HEK293 (cell line): ENCODE measurements at regions not wholly inside any gene's neighbourhood (a gene's known extent, or its start where the extent isn't known, plus 50 kb on each side); places are given as distances from the start of the nearest gene placed in this dataset.

ENCODE experiments used
- CTCF ChIA-PET: fragments of 350-600 bp; formaldehyde crosslinking; extraction: SDS; loops from one replicate; lab custom pipeline; 2021; ENCODE audit warnings: antibody characterized with exemption; lab: Yijun Ruan, JAX
- POLR2A ChIA-PET: fragments of 300-600 bp; formaldehyde crosslinking; extraction: SDS; loops from one replicate; lab custom pipeline; 2020; ENCODE audit warnings: antibody characterized with exemption, inconsistent platforms; lab: Yijun Ruan, JAX
- H3K27ac ChIP-seq: fragments of 200-500 bp; sonication (Bioruptor generic); 2 replicates; pipeline ENCODE4 v1.5.1; 2014; ENCODE audit warnings: low read depth, low read length, control low read depth, inconsistent platforms; ENCODE audit errors: extremely low read depth
- H3K36me3 ChIP-seq, 2 experiments: fragments of 200-500 bp in 1 of 2; sonication (Bioruptor generic) in 1 of 2; 1 replicate in 1 of 2; 2 replicates in 1 of 2; pipeline ENCODE4 v1.5.1; 2014 to 2017; ENCODE audit warnings: inconsistent platforms in 2 of 2, low read length in 2 of 2; ENCODE audit not compliant: control insufficient read depth in 2 of 2, insufficient read depth in 1 of 2
- H3K4me1 ChIP-seq: fragments of 200-500 bp; sonication (Bioruptor generic); 2 replicates; pipeline ENCODE4 v1.5.1; 2014; ENCODE audit warnings: mild to moderate bottlenecking, low read length, inconsistent platforms; ENCODE audit not compliant: control insufficient read depth, insufficient read depth
- H3K4me3 ChIP-seq: 2 replicates; pipeline ENCODE4 v1.5.1; 2011; ENCODE audit warnings: low read depth, mild to moderate bottlenecking, control low read depth, low read length, moderate library complexity
- H3K9me3 ChIP-seq: fragments of 200-500 bp; sonication (Bioruptor generic); 2 replicates; pipeline ENCODE4 v1.5.1; 2014; ENCODE audit warnings: low read depth, low read length, inconsistent platforms; ENCODE audit not compliant: control insufficient read depth, insufficient read depth
- PATZ1 ChIP-seq: fragments of 450-650 bp; formaldehyde crosslinking; IDR thresholded peaks from 2 replicates; pipeline ENCODE4 v1.5.1; 2016; ENCODE audit warnings: missing biosample characterization, missing genetic modification characterization
- PRDM4 ChIP-seq: fragments of 450-650 bp; formaldehyde crosslinking; IDR thresholded peaks from 2 replicates; pipeline ENCODE4 v1.5.1; 2017; ENCODE audit warnings: missing biosample characterization, missing genetic modification characterization
- TRIM28 ChIP-seq: IDR thresholded peaks from 2 replicates; pipeline ENCODE4 v1.6.1; 2011; ENCODE audit warnings: low read length, control low read depth, borderline replicate concordance
- ZBTB26 ChIP-seq: fragments of 450-650 bp; formaldehyde crosslinking; optimal IDR thresholded peaks from 2 replicates; pipeline ENCODE3; 2016; ENCODE audit warnings: missing biosample characterization, mild to moderate bottlenecking, missing genetic modification characterization
- ZNF114 ChIP-seq: fragments of 450-650 bp; formaldehyde crosslinking; IDR thresholded peaks from 2 replicates; pipeline ENCODE4 v1.5.0; 2017; ENCODE audit warnings: missing biosample characterization, missing genetic modification characterization
- ZNF16 ChIP-seq: fragments of 450-650 bp; formaldehyde crosslinking; IDR thresholded peaks from 2 replicates; pipeline ENCODE4 v1.5.1; 2016; ENCODE audit warnings: low read depth, missing biosample characterization, missing genetic modification characterization
- ZNF19 ChIP-seq: fragments of 450-650 bp; formaldehyde crosslinking; IDR thresholded peaks from 2 replicates; pipeline ENCODE4; 2016; ENCODE audit warnings: missing biosample characterization, missing genetic modification characterization, low read depth
- ZNF2 ChIP-seq: fragments of 450-650 bp; formaldehyde crosslinking; IDR thresholded peaks from 2 replicates; pipeline ENCODE4 v1.5.1; 2016; ENCODE audit warnings: missing biosample characterization, missing genetic modification characterization
- ZNF214 ChIP-seq: fragments of 450-650 bp; formaldehyde crosslinking; IDR thresholded peaks from 2 replicates; pipeline ENCODE4 v1.5.1; 2017; ENCODE audit warnings: missing biosample characterization, mild to moderate bottlenecking, missing genetic modification characterization, borderline replicate concordance
- ZNF302 ChIP-seq: fragments of 450-650 bp; formaldehyde crosslinking; IDR thresholded peaks from 2 replicates; pipeline ENCODE4 v1.5.1; 2016; ENCODE audit warnings: missing biosample characterization, missing genetic modification characterization, low read depth
- ZNF350 ChIP-seq: fragments of 450-650 bp; formaldehyde crosslinking; IDR thresholded peaks from 2 replicates; pipeline ENCODE4 v1.5.0; 2017; ENCODE audit warnings: missing biosample characterization, mild to moderate bottlenecking, missing genetic modification characterization
- ZNF362 ChIP-seq: fragments of 450-650 bp; formaldehyde crosslinking; IDR thresholded peaks from 2 replicates; pipeline ENCODE4 v1.5.1; 2016; ENCODE audit warnings: missing biosample characterization, missing genetic modification characterization
- ZNF394 ChIP-seq: fragments of 450-650 bp; formaldehyde crosslinking; IDR thresholded peaks from 2 replicates; pipeline ENCODE4 v1.5.1; 2016; ENCODE audit warnings: missing biosample characterization, missing genetic modification characterization, mild to moderate bottlenecking, moderate library complexity, borderline replicate concordance
- ZNF398 ChIP-seq: fragments of 450-650 bp; formaldehyde crosslinking; IDR thresholded peaks from 2 replicates; pipeline ENCODE4 v1.5.1; 2017; ENCODE audit warnings: missing biosample characterization, missing genetic modification characterization
- ZNF423 ChIP-seq: fragments of 450-650 bp; formaldehyde crosslinking; IDR thresholded peaks from 2 replicates; pipeline ENCODE4 v1.5.1; 2016; ENCODE audit warnings: missing biosample characterization, missing genetic modification characterization
- ZNF48 ChIP-seq: fragments of 450-650 bp; formaldehyde crosslinking; IDR thresholded peaks from 2 replicates; pipeline ENCODE4 v1.5.1; 2016; ENCODE audit warnings: missing biosample characterization, missing genetic modification characterization
- ZNF555 ChIP-seq: fragments of 450-650 bp; formaldehyde crosslinking; conservative IDR thresholded peaks from 2 replicates; pipeline ENCODE4 v1.5.1; 2017; ENCODE audit warnings: missing biosample characterization, mild to moderate bottlenecking, missing genetic modification characterization, inconsistent platforms
- ZNF558 ChIP-seq: fragments of 450-650 bp; formaldehyde crosslinking; IDR thresholded peaks from 2 replicates; pipeline ENCODE4 v1.5.1; 2016; ENCODE audit warnings: missing biosample characterization, missing genetic modification characterization
- ZNF658 ChIP-seq: fragments of 450-650 bp; formaldehyde crosslinking; IDR thresholded peaks from 2 replicates; pipeline ENCODE4; 2016; ENCODE audit warnings: missing biosample characterization, missing genetic modification characterization
- ZNF776 ChIP-seq: fragments of 450-650 bp; formaldehyde crosslinking; IDR thresholded peaks from 2 replicates; pipeline ENCODE4 v1.5.0; 2017; ENCODE audit warnings: missing biosample characterization, missing genetic modification characterization, borderline replicate concordance
- ZNF792 ChIP-seq: fragments of 450-650 bp; formaldehyde crosslinking; IDR thresholded peaks from 2 replicates; pipeline ENCODE4 v1.5.1; 2016; ENCODE audit warnings: missing biosample characterization, missing genetic modification characterization
- ZSCAN18 ChIP-seq: fragments of 450-650 bp; formaldehyde crosslinking; IDR thresholded peaks from 2 replicates; pipeline ENCODE4 v1.5.1; 2016; ENCODE audit warnings: missing biosample characterization, missing genetic modification characterization
- ZSCAN30 ChIP-seq: fragments of 450-650 bp; IDR thresholded peaks from 2 replicates; pipeline ENCODE4 v1.5.1; 2018; ENCODE audit warnings: missing biosample characterization, mild to moderate bottlenecking, missing genetic modification characterization, moderate library complexity

GRCh38 chr2:2571301-2572150, 240.5 kb upstream of the MYT1L start (continued):
- TF ChIP-seq ZNF398 (tag by site-specific recombination) = no peak
- TF ChIP-seq ZNF350 (tag by site-specific recombination) = no peak
- no peak for TF ChIP-seq ZSCAN30 (tag by site-specific recombination)
- TF ChIP-seq ZNF658 (tag by site-specific recombination) = no peak
- TF ChIP-seq, all 188 proteins: peak for 0

- CTCF ChIA-PET = no interaction called here
- H3K9me3 ChIP-seq = no peaks in the 10 kb centered on the region
- POLR2A ChIA-PET = no interaction called here
Measured at GRCh38 chr2:2570871-2571270, 239.8 kb upstream of the MYT1L start.

GRCh38 chr2:2570360-2570759, 239.3 kb upstream of the MYT1L start:
- H3K27ac ChIP-seq = no peak overlapping the region
- CTCF ChIA-PET = no interaction called here
- H3K4me3 ChIP-seq = no peak overlapping the region
- POLR2A ChIA-PET = no interaction called here
- H3K9me3 ChIP-seq = no peaks in the 10 kb centered on the region
- H3K4me1 ChIP-seq = no peaks in the 10 kb centered on the region
- no peaks in the 10 kb centered on the region for H3K36me3 ChIP-seq
- no peak for TF ChIP-seq ZNF792 (tag by site-specific recombination)
- TF ChIP-seq ZNF394 (tag by site-specific recombination) = no peak
- TF ChIP-seq ZNF555 (tag by site-specific recombination) = no peak
- TF ChIP-seq PATZ1 (tag by site-specific recombination) = no peak
- no peak for TF ChIP-seq ZNF362 (tag by site-specific recombination)
- no peak for TF ChIP-seq ZNF302 (tag by site-specific recombination)
- TF ChIP-seq ZSCAN18 (tag by site-specific recombination) = no peak
- no peak for TF ChIP-seq ZNF114 (tag by site-specific recombination)
- TF ChIP-seq ZBTB26 (tag by site-specific recombination) = no peak
- no peak for TF ChIP-seq PRDM4

More at GRCh38 chr2:2570871-2571270, 239.8 kb upstream of the MYT1L start:
- TF ChIP-seq ZNF19 (tag by site-specific recombination) (no peak), ZNF2 (tag by site-specific recombination) (no peak), ZNF16 (tag by site-specific recombination) (no peak), ZNF776 (tag by site-specific recombination) (no peak), ZNF362 (tag by site-specific recombination) (no peak), ZNF792 (tag by site-specific recombination) (no peak), TRIM28 (no peak), ZNF423 (tag by site-specific recombination) (no peak), ZNF214 (no peak), ZNF558 (tag by site-specific recombination) (no peak), ZNF48 (tag by site-specific recombination) (no peak)
- Histone ChIP-seq H3K27ac (no peak overlapping the region), H3K4me3 (no peak overlapping the region), H3K36me3 (no peaks in the 10 kb centered on the region), H3K4me1 (no peaks in the 10 kb centered on the region)
